ENCODE measurements at regions not wholly inside any gene's neighbourhood (a gene's known extent, or its start where the extent isn't known, plus 50 kb on each side); places are given as distances from the start of the nearest gene placed in this dataset.

DNA sequence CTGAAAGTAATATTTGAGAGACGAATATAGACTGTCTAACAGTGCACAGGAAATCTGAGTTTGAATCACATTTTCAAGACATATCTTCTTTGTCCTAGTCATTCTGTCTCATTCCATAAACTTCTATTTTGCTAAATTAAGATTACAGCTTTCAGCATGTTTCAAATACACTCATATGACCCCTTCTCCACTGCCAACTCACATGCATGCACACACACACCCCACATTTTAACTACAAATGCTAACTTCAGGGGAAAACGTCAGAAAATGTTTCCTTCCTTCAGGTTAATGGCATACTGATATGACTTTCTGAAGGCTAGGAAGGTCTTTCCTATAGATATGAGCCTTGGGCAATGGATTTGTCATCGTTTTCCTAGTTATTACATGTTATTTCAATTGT, 373.7 kb downstream of the RBM43 start:
- no peak for DNase-seq

DNA sequence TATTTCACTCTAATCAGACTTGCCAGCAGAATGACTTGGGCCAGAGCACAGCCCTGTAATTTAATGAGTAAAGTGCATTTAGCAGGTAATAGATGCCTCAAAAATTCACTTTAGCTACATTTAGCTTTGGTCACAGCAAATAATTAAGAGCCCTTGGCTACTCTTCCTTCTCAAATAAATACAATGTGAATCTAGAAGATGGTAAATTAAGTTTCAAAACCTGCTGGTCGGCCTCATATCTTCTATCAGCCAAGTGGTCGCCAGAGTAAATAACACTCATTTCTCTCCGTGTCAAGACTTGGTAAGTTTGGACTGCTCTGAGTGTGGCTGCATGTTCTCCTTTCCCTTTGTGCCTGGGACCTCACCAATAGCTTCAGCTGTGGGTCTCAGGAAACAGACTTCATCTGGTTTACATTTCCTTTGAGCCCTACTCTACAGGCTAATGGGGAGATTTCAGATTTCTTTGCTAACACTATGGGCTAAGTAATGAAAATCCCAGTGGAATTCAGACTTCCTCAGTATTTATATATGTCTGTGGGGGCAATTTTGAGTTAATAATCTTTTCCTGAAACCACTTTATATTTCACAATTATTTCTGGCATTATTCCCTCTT, 375.8 kb downstream of the RBM43 start:
- no peak for DNase-seq

DNA sequence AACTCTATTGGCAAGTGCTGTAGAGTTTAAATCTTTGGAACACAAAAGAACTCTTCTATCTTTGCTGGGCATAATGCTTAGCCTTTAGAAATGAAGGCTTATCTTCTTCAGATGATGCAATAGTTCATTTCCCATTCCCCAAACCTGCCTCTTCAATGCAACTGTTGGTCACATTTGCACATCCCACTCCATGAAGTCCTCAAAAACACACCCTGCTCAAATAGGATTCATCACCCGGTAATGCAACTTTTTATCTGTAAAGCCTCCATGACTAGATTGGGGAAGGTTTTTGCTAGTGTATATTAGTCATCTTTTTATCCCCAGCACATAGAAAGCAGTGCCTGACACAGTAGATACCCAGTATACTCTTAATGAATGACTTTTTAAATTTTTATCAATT, 376.4 kb downstream of the RBM43 start:
- no peak for DNase-seq

DNA sequence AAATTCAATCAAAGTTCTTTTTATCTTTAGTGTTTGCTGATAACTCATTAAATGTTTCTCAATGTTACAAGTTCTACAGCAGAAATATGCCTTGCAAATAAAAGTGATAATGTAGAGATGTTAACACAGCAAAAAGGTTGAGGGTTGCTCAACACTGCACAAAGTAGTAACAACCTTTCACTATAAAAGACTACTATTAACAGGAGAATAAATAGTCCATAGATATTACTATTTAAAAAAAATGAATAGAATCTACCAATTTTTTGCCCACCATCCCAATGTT, 378.1 kb downstream of the RBM43 start:
- DNase-seq, result no peak

DNA sequence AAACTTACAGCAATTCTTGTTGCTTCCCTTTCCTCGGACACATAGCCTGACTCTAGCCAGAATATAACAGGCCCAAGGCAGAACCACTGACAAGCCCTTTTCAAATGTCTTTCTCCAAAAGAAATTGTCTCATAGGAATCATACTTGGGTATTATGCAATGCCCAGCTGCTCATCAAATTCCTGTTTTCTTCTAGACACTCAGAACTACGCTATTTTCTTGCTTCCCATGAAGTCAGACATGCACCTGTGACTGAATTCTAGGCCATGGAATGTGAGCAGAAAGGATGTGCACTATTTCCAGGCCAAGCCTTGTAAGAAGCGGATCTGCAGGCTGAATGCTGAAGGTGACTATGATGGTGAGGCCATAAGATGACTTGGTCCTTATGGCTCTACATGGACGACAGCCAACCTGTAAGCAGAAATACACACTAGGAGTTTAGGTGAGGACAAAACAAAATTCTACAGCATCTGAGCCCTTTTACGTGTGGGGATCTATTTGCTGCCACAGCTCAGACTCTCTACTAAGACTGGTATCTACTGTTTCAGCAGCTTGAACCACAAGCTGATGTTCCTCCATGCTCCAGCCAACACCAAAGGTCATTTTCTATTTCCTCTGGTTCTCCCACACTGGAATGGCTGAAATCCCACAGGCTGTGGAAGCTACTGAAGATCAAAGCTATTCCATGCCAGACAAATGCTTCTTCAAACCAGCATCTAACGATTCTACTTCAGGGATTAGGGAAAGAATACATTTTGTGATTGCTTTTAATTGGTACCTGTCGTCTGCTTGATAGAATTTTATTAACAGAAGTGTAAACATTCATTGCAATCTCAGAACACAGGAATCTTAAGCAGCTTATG, 378.7 kb downstream of the RBM43 start:
- DNase-seq, result no peak

DNA sequence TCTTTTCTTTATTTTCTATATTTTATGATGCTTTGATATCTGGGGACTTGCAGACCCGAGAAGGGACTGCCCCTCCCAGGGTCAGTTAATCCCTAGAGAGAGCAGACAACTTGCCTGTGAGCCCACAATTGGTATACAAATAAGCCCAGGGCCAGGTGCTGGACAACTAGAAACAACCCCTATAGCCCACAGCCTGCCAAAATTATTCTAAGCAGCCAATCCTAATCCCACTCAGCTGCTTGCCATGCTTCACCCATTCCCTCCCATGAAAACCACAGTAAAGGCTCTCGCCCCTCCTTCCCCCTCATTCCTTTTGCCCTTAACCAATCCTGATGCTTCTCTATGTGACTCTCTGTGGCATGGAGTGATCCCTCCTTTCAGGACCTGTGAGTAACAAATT, 380.7 kb downstream of the RBM43 start:
- no peak for DNase-seq

DNA sequence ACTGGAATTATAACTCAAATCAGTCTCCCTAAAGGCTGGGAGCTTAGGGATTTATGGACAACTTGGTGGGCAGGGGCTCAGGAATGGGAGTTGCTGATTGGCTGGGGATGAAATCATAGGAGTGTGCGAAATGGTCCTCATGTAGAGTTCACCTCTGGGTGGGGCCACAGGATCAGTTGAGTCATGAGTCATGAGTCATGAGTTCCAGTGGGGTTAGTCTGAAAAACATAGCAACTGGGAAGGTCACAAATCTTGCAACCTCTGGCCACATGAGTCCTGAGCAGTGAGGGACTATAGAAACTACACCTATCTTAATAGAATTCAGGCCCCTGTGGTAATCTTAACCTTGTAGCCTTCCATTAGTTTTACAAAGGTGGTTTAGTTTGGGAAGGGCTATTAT, 383.3 kb downstream of the RBM43 start:
- no peak for DNase-seq

DNA sequence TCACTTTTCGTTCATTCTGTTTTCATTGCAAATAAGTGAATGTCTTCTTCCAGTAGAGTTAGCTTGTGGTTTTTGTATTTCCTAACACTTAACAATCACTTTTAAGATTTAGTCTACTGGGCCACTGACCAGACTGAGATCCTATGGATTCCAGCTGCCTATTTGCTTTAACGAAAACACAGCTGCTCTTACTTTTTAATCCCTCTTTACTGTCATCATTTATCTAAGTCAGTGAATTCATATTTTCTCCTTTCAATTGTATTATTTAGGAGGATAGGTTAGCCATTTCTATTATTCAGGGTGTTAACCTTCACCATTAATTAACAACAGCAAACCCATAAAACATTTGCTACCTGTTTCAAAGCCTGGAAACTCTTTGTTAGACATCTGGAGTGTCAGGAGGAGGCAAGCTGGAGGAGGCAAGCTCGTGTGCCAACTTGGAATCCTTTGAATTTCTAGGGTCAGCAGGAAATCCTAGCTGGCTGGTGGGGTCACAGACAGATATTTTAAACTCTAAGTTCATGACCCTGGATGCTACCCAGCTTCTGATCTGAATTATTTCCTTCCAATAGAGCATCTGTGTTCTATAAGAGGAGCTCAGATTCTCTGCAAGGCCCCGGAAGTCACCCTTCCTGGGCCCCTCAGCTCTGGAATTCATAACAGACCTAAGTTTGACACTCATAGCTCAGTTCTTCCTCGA, 385.3 kb downstream of the RBM43 start:
- DNase-seq, result no peak

DNA sequence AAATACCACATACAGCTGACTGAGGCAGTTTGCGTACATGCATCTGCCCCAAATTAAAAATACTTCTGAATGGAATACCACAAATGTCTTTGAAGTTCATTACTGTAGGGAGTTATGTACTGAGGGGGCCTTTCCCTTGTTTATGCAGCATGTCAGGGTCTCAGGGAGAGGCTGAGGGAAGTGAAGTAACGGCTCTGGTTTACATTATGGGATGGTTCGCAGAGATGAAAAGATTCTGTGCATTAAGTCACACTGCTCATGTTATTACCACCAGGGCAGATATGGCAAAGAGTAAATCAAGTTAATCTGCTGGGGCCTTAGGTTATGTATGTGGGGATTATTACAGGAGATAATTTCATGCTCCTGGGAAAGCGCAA, 385.9 kb upstream of the RND3 start:
- no peak for DNase-seq

DNA sequence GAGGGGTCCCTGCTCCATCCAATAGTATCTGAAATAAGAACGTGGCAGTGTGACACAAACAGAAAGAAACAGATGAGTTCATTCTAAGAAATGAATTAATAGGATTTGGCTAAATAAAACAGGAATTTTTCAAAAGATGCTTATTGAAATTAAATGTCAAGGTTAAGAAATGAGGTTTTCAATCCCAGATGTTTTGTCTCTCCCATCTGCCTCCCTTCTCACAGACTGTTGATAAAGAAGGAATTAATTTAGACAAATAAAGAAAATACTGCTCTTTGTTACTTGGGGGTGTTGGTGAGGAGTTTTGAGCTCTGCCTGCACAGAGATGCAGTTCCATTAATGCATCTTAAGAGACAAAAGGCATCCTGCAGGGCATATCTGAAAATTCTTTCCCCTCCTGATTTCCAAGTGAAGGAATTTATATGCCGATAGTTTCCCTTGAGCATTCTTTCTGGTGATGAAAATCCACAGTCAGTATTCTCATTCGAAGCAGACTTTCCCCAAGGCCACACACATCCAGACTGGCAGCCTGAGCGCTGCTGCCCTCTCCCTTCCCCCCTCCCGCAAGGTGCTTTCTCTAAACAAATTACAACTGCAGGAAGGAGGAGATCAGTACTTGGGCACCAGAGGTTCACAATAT, 385.4 kb upstream of the RND3 start:
- no peak for DNase-seq

DNA sequence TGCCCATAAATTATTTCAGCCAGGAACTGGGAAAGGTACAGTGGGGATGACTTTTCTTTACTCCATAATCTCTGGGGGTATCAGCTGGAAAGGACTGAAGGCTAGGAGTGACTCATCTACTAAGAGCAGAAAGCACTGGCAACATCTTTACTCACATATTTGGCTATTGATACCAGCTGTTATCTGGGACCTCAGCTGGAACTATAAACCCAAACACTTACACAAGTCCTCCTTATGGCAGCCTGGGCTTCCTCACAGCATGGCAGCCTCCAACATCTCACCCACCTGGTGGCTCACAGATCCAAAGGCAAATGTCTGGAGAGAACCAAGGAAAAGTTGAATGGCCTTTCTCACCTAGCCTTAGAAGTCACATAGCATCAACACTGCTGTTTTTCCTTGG, 379.0 kb upstream of the RND3 start:
- no peak for DNase-seq

DNA sequence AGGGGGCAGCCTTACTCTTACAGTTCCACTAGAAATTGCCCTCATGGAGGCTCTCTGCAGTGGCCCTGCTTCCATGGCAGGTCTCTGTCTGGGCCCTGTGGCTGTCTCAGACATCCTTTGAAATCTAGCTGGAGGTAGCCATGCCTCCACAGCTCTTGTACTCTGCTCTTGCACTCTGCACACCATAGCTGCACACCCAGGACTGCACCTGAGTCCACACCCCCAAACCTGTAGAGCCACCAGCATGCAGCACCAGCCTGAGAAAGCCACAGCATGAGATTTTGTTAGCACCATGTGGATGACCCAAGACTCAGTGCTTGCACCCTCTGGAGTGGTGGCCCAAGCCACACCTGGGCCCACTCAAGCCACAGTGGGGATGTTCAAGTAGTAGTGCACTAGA, 376.2 kb upstream of the RND3 start:
- no peak for DNase-seq

DNA sequence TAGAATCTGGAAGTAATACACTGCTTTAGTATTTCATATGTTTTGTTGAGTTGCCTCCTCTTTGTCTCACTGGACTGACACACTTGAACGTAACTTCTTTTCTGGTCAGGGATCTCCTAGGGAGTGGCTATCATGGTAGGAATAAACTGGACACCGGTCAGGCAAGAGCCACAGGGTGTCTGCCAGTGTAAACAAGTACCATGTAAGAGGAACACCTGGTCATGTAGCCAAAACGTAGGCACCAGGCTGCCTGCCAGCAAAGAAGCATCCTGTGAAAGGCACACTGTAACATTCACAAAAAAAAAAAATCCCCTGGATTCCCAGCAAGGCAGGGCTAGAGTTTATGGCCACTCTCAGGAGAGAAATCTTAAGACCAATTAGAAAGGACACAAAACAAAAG, 372.8 kb upstream of the RND3 start:
- DNase-seq, result no peak

DNA sequence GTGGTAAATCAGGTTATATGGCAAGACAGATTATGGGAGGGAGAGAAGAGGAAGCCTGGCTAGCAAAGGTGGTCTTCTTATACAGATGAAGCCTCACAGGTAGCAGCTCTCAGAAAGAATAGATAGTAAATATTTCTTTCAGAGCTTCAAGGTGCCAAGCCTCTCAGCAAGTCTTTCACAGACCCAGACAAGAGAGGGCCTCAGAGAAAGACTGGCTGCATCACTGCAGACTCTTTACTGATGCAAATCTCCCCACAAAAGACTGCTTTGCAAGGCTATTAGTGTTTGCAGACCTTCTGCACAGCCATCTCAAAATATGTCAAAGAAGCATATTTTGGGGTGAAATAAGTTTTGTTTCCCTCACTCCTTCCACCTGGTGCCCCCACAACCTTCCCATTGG, 372.4 kb upstream of the RND3 start:
- DNase-seq, result no peak

DNA sequence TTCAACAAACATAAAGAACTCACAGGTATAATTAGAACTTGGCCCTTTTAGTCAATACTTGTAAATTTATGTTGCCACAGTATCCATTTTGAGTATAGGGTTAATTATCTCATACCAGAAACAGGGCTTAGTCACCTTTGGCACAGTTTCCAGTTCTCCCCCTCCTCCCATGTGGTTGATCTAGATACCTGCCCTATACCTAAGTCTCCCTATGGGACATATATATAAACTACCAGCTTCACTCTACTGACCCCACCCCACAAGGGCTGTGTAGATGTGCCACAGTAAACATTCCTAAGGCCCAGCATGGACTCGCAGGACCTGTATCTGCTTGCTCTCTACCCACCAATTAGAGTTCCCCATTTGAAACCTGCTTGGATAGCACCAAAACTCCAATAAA, 371.7 kb upstream of the RND3 start:
- DNase-seq, result no peak

DNA sequence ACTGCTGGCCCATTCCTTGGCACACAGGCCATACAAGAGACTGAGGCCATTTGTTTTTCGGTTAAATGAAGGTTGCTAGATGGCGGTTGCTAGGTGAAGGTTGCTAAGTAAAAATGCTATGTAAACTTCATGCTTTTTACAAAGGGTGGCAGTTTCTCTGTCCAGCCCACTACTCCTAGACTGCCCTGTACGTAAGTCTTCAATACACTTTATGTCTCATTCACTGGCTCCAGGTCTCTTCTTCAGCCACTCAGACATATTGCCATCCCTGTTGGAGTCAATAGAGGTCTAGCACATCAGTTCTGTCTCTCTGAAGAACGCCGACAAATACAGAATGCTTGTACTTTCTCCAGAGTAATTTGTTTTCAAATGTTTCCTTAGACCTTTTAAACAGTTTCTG, 370.9 kb upstream of the RND3 start:
- DNase-seq, result no peak

DNA sequence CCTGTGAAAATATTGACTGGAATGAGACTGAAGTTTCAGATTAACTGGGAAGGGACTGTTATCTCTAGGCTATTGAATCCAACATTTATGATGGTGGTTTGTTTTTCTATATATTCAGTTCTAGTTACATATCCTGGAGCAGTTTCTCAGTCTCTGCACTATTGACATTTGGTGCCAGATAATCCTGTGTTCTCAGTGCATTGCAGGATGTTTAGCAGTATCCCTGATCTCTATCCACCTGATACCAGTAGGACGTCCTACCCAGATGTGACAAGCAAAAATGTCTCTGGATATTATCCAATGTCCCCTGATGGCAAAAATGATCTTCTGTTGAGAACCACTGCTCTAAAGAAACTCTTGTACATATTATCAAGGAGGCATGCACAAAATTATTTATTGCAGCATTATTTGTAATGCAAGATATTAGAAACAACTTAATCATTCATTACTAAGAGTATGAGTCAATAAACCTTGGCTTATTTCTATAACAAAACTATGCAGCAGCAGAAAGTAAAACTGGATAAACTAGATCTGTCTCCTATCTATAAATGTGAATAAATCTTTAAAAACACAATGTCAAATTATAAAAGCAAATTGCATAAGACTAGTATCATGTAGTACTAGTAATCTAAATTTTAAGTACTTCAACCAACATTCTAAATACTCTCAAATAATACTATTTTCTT, 369.3 kb upstream of the RND3 start:
- DNase-seq, result no peak

DNA sequence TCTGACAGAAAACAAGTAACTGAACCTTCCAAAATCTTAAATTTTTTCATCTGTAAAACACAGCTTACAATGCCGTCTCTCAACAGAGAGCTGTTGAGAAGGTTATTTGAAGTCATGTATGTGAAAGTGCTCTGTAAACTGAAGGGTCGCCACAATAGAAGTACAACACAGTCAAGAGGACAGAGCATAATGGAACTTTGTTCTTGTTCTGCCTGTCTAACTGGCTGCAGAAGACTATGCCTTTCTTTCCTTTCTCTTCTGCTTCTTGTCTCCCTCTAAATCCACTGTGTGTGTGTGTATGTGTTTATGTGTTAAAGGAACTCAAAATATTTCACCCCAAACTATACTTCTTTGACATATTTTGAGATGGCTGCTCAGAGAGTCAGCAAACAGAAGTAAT, 365.8 kb upstream of the RND3 start:
- no peak for DNase-seq

DNA sequence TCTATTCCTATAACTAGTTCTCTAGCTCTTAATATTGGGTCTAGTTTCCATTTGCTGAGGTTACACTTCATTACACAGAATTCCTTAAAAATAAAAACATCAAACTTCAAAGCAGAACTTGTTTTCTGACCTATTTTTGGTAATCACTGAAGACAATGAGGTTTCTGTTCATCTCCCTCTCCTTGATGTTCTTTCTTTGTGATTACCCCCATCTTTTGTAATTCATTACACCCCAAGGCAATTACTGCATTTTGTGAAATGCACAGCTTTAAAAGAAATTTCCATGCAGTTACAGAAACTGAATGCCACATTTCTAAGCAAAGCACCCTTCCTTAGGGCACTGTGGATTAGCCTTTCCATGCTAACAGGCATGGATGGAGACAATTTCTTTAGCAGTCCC, 363.2 kb upstream of the RND3 start:
- DNase-seq, result no peak

DNA sequence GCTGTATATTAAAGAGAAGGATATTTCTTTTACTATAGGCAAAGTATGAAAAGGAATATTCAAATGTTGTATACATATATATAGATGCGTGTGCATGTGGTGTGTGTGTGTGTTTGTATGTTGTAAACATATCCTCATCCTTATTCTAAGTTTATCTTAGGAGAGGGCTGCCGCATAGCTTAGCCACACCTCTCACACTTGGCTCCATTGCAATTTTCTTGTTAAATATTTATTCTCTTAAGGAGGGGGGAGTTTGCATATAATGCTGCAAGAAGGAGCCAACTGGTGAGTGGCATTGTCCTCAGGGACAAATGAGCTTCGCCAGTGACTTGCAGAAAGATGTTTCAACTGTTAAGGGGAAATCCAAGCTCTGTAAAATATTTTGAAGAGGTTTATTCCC, 360.1 kb upstream of the RND3 start:
- DNase-seq, result no peak

DNA sequence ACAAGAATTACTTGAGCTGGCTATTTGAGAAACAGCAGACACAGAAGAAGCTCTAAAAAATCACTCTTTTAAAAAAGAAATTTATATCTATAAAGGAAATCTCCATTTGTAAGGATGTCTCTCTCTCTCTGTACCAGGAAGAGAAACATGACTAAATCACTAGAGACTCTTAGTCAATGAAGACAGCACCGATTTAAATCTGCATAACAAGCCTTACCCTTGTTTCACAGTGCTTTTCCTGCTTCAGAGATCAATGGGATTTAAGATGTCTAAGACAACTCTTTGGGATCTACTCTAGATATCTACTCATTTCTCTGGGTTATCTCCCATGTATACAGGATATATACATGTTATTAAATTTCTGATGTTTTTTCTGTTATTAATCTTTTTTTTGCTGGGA, 359.2 kb upstream of the RND3 start:
- no peak for DNase-seq

DNA sequence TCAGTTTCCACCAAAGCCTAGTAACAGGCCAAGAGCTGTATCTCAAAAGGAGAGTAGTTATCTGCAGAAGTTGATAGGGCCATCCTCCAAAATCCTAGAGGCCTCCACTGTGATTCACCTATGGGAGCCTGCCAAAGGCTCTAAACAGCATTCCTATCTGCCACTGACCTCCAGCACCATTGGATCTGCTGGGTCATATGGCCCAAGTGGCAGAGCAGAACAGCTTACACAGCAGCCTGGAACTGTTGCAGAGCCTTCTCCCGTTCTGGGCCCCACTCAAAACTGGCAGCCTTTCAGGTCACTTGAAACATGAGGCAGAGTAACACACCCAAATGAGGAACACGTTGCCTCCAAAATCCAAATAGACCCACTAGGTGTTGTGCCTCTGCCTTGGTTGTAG, 345.2 kb upstream of the RND3 start:
- no peak for DNase-seq

DNA sequence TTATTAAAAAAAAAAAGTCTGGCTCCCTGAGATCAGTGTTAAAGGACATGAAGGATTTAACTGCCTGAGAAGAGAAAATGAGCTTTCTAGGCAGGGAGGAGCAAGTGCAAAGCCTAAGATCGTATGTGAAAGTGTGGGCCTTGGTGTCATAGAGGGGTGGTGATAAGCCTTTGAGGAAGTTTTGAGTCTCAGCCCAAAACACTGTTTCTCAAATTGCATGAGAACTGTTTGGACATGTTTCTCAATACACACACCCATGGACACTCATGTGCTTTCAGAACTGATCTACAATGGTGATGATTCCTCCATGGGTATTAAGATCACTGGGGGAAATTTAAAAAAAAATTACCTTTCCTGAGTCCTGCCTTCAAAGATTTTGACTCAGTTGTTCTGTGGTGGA, 336.7 kb upstream of the RND3 start:
- no peak for DNase-seq

DNA sequence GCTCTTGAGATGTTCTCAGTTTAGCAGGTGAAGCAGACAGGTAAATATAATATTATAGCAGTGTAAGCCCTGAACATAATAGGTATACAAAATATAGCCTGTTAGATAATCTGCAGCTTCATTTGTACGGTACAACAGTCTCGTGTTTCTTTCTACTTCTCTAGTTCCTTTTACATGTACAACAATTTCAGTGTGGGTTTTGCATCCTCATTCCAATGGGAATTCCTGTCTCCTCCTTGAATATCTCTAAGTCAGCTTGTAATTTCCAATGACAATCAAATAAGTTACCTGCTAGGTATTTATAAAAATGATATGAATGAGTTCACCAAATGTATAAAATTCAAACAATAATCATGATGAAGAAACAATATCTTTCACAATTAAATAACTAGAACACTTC, 330.0 kb upstream of the RND3 start:
- no peak for DNase-seq

Measured in activated CD4-positive, alpha-beta T cell treated with anti-CD3 and anti-CD28 coated beads, Interleukin-2, amount 50 U/mL, for 4 hours (primary cell).